Tibial nerve (tissue), 3 donors: ENCODE measurements at regions not wholly inside any gene's neighbourhood (a gene's known extent, or its start where the extent isn't known, plus 50 kb on each side); places are given as distances from the start of the nearest gene placed in this dataset.

Source experiments
- POLR2A ChIP-seq, 2 donors: fragments of 450-650 bp; IDR thresholded peaks; one replicate each; pipeline ENCODE4 v1.6.1; 2017; ENCODE audit warnings: antibody characterized with exemption in 2 of 2, mild to moderate bottlenecking in 2 of 2, moderate library complexity in 2 of 2
- TF ChIP-seq, protein P1 (sequence below), 5 experiments: fragments of 200-600 bp in 3 of 5; fragments of 450-650 bp in 2 of 5; sonication (generic) in 3 of 5; IDR thresholded peaks; one replicate each; pipeline ENCODE4 v1.5.1; 2016 to 2019; ENCODE audit warnings: antibody characterized with exemption in 5 of 5, mild to moderate bottlenecking in 3 of 5, moderate library complexity in 2 of 5

DNA sequence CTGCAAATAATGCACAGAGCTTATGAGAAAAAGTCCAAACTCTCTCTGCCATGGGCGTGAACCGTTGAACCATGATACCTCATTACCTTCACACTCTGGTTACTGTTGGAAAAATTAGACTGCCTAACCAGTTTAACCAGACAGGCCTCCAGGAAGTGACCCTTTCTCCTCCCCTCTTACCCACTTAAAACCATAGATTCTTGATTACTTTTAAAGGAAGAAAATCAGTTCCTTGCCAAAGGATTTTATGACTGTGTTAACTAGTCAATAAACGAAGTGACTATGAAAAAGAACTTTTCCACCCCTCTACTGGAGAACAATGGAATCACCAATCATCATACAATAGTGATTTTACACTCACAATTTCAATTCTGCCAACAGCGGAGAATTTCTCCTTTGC, 254.0 kb upstream of the ATP2B1 start:
- TF ChIP-seq, protein P1, sequence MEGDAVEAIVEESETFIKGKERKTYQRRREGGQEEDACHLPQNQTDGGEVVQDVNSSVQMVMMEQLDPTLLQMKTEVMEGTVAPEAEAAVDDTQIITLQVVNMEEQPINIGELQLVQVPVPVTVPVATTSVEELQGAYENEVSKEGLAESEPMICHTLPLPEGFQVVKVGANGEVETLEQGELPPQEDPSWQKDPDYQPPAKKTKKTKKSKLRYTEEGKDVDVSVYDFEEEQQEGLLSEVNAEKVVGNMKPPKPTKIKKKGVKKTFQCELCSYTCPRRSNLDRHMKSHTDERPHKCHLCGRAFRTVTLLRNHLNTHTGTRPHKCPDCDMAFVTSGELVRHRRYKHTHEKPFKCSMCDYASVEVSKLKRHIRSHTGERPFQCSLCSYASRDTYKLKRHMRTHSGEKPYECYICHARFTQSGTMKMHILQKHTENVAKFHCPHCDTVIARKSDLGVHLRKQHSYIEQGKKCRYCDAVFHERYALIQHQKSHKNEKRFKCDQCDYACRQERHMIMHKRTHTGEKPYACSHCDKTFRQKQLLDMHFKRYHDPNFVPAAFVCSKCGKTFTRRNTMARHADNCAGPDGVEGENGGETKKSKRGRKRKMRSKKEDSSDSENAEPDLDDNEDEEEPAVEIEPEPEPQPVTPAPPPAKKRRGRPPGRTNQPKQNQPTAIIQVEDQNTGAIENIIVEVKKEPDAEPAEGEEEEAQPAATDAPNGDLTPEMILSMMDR (IDR thresholded peaks at IDR 0.05): no peak
- TF ChIP-seq POLR2A (IDR thresholded peaks at IDR 0.05): no peak
